ENCODE measurements at regions not wholly inside any gene's neighbourhood (a gene's known extent, or its start where the extent isn't known, plus 50 kb on each side); places are given as distances from the start of the nearest gene placed in this dataset.

DNA sequence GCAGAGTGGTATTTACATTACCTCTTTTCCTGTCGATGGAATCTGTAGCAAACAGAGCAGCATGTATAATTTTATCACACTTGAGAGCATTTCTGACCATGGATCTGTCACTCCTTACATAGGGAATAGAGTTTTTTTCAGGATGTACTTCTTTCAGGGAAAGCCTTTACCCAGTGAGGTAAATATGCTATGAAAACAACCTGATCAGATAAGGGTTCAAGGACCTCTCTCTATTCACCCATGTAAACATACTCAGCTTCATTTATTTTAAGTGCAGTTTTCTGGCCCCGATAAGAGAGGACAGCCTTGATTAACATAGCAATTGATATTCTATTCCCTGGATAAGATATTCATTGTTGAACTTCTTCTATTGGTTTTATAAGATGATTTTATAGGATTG, 87.3 kb upstream of the ESX1 start:
- H3K79me2 ChIP-seq (ENCODE audit: low read depth), result no peaks in the 10 kb centered on the region
- no peaks in the 10 kb centered on the region for H3K9me3 Mint-ChIP-seq
- H3K4me1 ChIP-seq, result no peaks in the 10 kb centered on the region
- H3K36me3 ChIP-seq, result no peaks in the 10 kb centered on the region
- no peaks in the 10 kb centered on the region for H4K20me1 ChIP-seq (ENCODE audit: low read depth)
- H3K27ac ChIP-seq, result no peak overlapping the region
- TF ChIP-seq, protein P1, sequence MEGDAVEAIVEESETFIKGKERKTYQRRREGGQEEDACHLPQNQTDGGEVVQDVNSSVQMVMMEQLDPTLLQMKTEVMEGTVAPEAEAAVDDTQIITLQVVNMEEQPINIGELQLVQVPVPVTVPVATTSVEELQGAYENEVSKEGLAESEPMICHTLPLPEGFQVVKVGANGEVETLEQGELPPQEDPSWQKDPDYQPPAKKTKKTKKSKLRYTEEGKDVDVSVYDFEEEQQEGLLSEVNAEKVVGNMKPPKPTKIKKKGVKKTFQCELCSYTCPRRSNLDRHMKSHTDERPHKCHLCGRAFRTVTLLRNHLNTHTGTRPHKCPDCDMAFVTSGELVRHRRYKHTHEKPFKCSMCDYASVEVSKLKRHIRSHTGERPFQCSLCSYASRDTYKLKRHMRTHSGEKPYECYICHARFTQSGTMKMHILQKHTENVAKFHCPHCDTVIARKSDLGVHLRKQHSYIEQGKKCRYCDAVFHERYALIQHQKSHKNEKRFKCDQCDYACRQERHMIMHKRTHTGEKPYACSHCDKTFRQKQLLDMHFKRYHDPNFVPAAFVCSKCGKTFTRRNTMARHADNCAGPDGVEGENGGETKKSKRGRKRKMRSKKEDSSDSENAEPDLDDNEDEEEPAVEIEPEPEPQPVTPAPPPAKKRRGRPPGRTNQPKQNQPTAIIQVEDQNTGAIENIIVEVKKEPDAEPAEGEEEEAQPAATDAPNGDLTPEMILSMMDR (IDR thresholded peaks at IDR 0.05), result no peak
- TF ChIP-seq EZH2phosphoT487 (IDR thresholded peaks at IDR 0.05) (no peak), EZH2 (IDR thresholded peaks at IDR 0.05) (no peak)
- peaks cover 3% of the 10 kb centered on the region for H3K27me3 Mint-ChIP-seq (ENCODE audit: insufficient read depth, low read depth)
- H3K27me3 ChIP-seq, result no peaks in the 10 kb centered on the region
- peaks cover 3% of the 10 kb centered on the region for H3K9me3 ChIP-seq (ENCODE audit: low read depth)
- H2AFZ ChIP-seq (replicated peaks), result no peak overlapping the region
- no peak overlapping the region for H3K4me2 ChIP-seq
- no peaks in the 10 kb centered on the region for H3F3A ChIP-seq (ENCODE audit: low read depth)
- H3K9ac ChIP-seq, result no peak overlapping the region
- H3K4me1 Mint-ChIP-seq, result no peaks in the 10 kb centered on the region
- H3K27ac Mint-ChIP-seq, result no peak overlapping the region
- no peak for DNase-seq (ENCODE audit: low spot score)
- no peak overlapping the region for H3K4me3 Mint-ChIP-seq
- no peaks in the 10 kb centered on the region for H3K36me3 Mint-ChIP-seq
- H3K4me3 ChIP-seq, result no peak overlapping the region

DNA sequence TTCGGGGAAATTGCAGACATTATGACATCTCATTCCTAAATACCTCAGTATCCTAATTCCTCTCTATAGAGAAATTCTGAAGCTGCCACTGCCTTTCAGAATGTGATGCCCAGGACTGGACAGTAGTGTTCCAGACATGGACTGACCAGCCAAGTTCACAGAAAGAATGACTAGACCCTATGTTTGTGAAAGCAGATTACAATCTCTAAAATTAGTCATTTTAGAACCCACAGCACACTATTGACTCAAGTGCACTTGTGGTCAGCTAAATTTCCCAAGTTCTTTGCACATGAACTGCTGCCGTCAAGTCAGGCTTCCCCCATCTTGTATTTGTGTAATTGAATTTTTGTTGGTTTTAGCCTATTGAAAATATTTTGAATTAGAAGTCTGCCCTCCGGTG, 81.0 kb upstream of the ESX1 start:
- Histone ChIP-seq H3K9me3 (ENCODE audit: low read depth) (peaks cover 3% of the 10 kb centered on the region), H3K4me3 (no peak overlapping the region), H3K36me3 (no peaks in the 10 kb centered on the region), H3K79me2 (ENCODE audit: low read depth) (no peaks in the 10 kb centered on the region), H3K27me3 (no peaks in the 10 kb centered on the region), H3F3A (ENCODE audit: low read depth) (no peaks in the 10 kb centered on the region), H3K4me1 (no peaks in the 10 kb centered on the region), H3K9ac (no peak overlapping the region), H3K27ac (no peak overlapping the region), H4K20me1 (ENCODE audit: low read depth) (no peaks in the 10 kb centered on the region), H2AFZ (replicated peaks) (no peak overlapping the region), H3K4me2 (no peak overlapping the region)
- no peak for DNase-seq (ENCODE audit: low spot score)
- Mint-ChIP-seq H3K9me3 (no peaks in the 10 kb centered on the region), H3K4me1 (no peaks in the 10 kb centered on the region), H3K27me3 (ENCODE audit: insufficient read depth, low read depth) (no peaks in the 10 kb centered on the region), H3K4me3 (no peak overlapping the region), H3K27ac (no peak overlapping the region), H3K36me3 (no peaks in the 10 kb centered on the region)
- TF ChIP-seq EZH2 (IDR thresholded peaks at IDR 0.05) (no peak), EZH2phosphoT487 (IDR thresholded peaks at IDR 0.05) (no peak)
- TF ChIP-seq, protein P1 (IDR thresholded peaks at IDR 0.05), result no peak

DNA sequence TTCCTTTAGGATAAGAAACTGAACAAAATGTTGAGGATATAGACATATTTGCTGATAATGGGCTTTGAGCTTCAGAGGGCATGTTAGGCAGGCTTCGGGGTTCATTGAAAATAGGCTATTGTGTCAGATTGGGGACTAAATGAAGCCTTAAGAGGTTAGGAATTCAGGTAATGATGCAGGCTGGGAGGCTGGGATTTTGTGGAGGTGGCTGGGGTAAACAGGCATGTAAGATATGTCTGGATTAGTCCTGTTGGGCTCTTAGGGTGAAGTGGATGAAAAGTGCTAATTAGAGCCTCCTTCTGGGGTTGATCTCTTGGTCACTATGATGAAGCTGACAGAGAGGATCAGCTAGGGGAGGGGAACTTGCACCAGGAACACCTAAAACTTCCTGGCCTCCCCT, 80.2 kb upstream of the ESX1 start:
- Histone ChIP-seq H4K20me1 (ENCODE audit: low read depth) (no peaks in the 10 kb centered on the region), H3K4me1 (no peaks in the 10 kb centered on the region), H3F3A (ENCODE audit: low read depth) (no peaks in the 10 kb centered on the region), H3K4me2 (no peak overlapping the region), H2AFZ (replicated peaks) (no peak overlapping the region), H3K27me3 (no peaks in the 10 kb centered on the region), H3K9ac (no peak overlapping the region), H3K4me3 (no peak overlapping the region), H3K36me3 (no peaks in the 10 kb centered on the region), H3K9me3 (ENCODE audit: low read depth) (peaks cover 3% of the 10 kb centered on the region), H3K79me2 (ENCODE audit: low read depth) (no peaks in the 10 kb centered on the region), H3K27ac (no peak overlapping the region)
- H3K36me3 Mint-ChIP-seq, result no peaks in the 10 kb centered on the region
- no peaks in the 10 kb centered on the region for H3K4me1 Mint-ChIP-seq
- DNase-seq (ENCODE audit: low spot score), result no peak
- no peaks in the 10 kb centered on the region for H3K9me3 Mint-ChIP-seq
- TF ChIP-seq, protein P1 (IDR thresholded peaks at IDR 0.05), result no peak
- no peak for TF ChIP-seq EZH2 (IDR thresholded peaks at IDR 0.05)
- TF ChIP-seq EZH2phosphoT487 (IDR thresholded peaks at IDR 0.05), result no peak
- H3K4me3 Mint-ChIP-seq, result no peak overlapping the region
- no peak overlapping the region for H3K27ac Mint-ChIP-seq
- H3K27me3 Mint-ChIP-seq (ENCODE audit: insufficient read depth, low read depth), result no peaks in the 10 kb centered on the region

DNA sequence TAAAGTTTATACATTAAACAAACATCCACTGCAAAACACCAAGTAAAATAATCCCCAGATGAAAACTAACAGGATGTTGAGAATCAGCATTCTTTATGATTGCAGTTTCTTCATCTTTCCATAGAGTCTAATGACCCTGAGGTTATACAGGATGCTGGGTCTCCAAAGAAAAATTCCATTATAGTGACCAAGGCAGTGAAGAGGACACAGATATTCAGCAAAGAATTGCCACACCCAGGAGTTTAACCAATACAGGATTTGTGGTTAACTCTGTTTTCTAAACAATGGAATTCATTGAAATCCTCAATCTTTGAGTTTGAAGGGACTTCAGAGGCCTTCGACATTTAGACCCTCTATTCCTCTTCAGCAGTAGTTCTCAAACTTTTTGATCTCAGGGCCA, 76.2 kb upstream of the ESX1 start:
- no peaks in the 10 kb centered on the region for H3F3A ChIP-seq (ENCODE audit: low read depth)
- Mint-ChIP-seq H3K27ac (no peak overlapping the region), H3K4me3 (no peak overlapping the region), H3K27me3 (ENCODE audit: insufficient read depth, low read depth) (no peaks in the 10 kb centered on the region), H3K9me3 (no peaks in the 10 kb centered on the region), H3K36me3 (no peaks in the 10 kb centered on the region), H3K4me1 (no peaks in the 10 kb centered on the region)
- TF ChIP-seq, protein P1 (IDR thresholded peaks at IDR 0.05), result no peak
- no peak overlapping the region for H3K4me2 ChIP-seq
- H4K20me1 ChIP-seq (ENCODE audit: low read depth), result no peaks in the 10 kb centered on the region
- no peak overlapping the region for H3K9ac ChIP-seq
- no peak overlapping the region for H3K27ac ChIP-seq
- H3K4me3 ChIP-seq, result no peak overlapping the region
- no peak overlapping the region for H2AFZ ChIP-seq (replicated peaks)
- no peaks in the 10 kb centered on the region for H3K4me1 ChIP-seq
- no peaks in the 10 kb centered on the region for H3K27me3 ChIP-seq
- no peak for DNase-seq (ENCODE audit: low spot score)
- H3K79me2 ChIP-seq (ENCODE audit: low read depth), result no peaks in the 10 kb centered on the region
- peaks cover 3% of the 10 kb centered on the region for H3K9me3 ChIP-seq (ENCODE audit: low read depth)
- H3K36me3 ChIP-seq, result no peaks in the 10 kb centered on the region
